SK-N-SH (cell line): ENCODE measurements at regions not wholly inside any gene's neighbourhood (a gene's known extent, or its start where the extent isn't known, plus 50 kb on each side); places are given as distances from the start of the nearest gene placed in this dataset.

Source experiments
- EP300 ChIP-seq, 2 experiments: IDR thresholded peaks; 2 replicates each; pipeline versions ENCODE4 v1.4.0 to v1.6.1; 2012; ENCODE audit warnings: borderline replicate concordance in 1 of 2, low read depth in 1 of 2, low read length in 1 of 2
- FOSL2 ChIP-seq: IDR thresholded peaks from 2 replicates; pipeline ENCODE4 v1.4.0; 2012; ENCODE audit warnings: low read depth, mild to moderate bottlenecking, moderate library complexity, borderline replicate concordance
- GABPA ChIP-seq: IDR thresholded peaks from 2 replicates; pipeline ENCODE4 v1.4.0; 2012; ENCODE audit warnings: low read depth, mild to moderate bottlenecking
- JUND ChIP-seq: IDR thresholded peaks from 2 replicates; pipeline ENCODE4 v1.4.0; 2012
- MAX ChIP-seq: IDR thresholded peaks from 2 replicates; pipeline ENCODE4 v1.4.0; 2012; ENCODE audit warnings: low read depth
- RAD21 ChIP-seq: IDR thresholded peaks from 2 replicates; pipeline ENCODE4 v1.6.1; 2012; ENCODE audit warnings: mild to moderate bottlenecking, low read length
- RXRA ChIP-seq: IDR thresholded peaks from 2 replicates; pipeline ENCODE4 v1.4.0; 2012; ENCODE audit warnings: low read depth, mild to moderate bottlenecking, borderline replicate concordance
- SMC3 ChIP-seq: IDR thresholded peaks from 2 replicates; pipeline ENCODE4 v1.6.1; 2012; ENCODE audit warnings: low read depth, low read length, improper control_type of control experiment
- TCF12 ChIP-seq: IDR thresholded peaks from 2 replicates; pipeline ENCODE4 v1.4.0; 2012
- TEAD4 ChIP-seq: IDR thresholded peaks from 2 replicates; pipeline ENCODE4 v1.4.0; 2012; ENCODE audit warnings: mild to moderate bottlenecking, borderline replicate concordance; ENCODE audit not compliant: insufficient read depth
- USF1 ChIP-seq: IDR thresholded peaks from 2 replicates; pipeline ENCODE4 v1.4.0; 2012; ENCODE audit warnings: low read depth, borderline replicate concordance
- TF ChIP-seq, protein P1 (sequence below): fragments of 200-600 bp; sonication (generic); IDR thresholded peaks from 2 replicates; pipeline ENCODE4 v1.6.1; 2017; ENCODE audit warnings: antibody characterized with exemption, mild to moderate bottlenecking, moderate library complexity
- TF ChIP-seq, protein P2 (sequence below): IDR thresholded peaks from 2 replicates; pipeline ENCODE4 v1.6.1; 2012; ENCODE audit warnings: mild to moderate bottlenecking, low read depth, low read length, moderate library complexity

GRCh38 chr11:33560729-33561128 is 139.9 kb downstream of the C11orf91 start:
- TF ChIP-seq GABPA (no peak), TEAD4 (no peak), RXRA (no peak), TCF12 (no peak), RAD21 (no peak), FOSL2 (no peak), USF1 (no peak), JUND (no peak), SMC3 (no peak), MAX (no peak), EP300 (IDR thresholded peaks at IDR 0.05; ENCODE audit: borderline replicate concordance in 1 of 2, low read depth in 1 of 2, low read length in 1 of 2) (no peak)
- TF ChIP-seq, protein P1, sequence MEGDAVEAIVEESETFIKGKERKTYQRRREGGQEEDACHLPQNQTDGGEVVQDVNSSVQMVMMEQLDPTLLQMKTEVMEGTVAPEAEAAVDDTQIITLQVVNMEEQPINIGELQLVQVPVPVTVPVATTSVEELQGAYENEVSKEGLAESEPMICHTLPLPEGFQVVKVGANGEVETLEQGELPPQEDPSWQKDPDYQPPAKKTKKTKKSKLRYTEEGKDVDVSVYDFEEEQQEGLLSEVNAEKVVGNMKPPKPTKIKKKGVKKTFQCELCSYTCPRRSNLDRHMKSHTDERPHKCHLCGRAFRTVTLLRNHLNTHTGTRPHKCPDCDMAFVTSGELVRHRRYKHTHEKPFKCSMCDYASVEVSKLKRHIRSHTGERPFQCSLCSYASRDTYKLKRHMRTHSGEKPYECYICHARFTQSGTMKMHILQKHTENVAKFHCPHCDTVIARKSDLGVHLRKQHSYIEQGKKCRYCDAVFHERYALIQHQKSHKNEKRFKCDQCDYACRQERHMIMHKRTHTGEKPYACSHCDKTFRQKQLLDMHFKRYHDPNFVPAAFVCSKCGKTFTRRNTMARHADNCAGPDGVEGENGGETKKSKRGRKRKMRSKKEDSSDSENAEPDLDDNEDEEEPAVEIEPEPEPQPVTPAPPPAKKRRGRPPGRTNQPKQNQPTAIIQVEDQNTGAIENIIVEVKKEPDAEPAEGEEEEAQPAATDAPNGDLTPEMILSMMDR = no peak
- TF ChIP-seq, protein P2, sequence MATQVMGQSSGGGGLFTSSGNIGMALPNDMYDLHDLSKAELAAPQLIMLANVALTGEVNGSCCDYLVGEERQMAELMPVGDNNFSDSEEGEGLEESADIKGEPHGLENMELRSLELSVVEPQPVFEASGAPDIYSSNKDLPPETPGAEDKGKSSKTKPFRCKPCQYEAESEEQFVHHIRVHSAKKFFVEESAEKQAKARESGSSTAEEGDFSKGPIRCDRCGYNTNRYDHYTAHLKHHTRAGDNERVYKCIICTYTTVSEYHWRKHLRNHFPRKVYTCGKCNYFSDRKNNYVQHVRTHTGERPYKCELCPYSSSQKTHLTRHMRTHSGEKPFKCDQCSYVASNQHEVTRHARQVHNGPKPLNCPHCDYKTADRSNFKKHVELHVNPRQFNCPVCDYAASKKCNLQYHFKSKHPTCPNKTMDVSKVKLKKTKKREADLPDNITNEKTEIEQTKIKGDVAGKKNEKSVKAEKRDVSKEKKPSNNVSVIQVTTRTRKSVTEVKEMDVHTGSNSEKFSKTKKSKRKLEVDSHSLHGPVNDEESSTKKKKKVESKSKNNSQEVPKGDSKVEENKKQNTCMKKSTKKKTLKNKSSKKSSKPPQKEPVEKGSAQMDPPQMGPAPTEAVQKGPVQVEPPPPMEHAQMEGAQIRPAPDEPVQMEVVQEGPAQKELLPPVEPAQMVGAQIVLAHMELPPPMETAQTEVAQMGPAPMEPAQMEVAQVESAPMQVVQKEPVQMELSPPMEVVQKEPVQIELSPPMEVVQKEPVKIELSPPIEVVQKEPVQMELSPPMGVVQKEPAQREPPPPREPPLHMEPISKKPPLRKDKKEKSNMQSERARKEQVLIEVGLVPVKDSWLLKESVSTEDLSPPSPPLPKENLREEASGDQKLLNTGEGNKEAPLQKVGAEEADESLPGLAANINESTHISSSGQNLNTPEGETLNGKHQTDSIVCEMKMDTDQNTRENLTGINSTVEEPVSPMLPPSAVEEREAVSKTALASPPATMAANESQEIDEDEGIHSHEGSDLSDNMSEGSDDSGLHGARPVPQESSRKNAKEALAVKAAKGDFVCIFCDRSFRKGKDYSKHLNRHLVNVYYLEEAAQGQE = no peak
